ENCODE measurements at regions not wholly inside any gene's neighbourhood (a gene's known extent, or its start where the extent isn't known, plus 50 kb on each side); places are given as distances from the start of the nearest gene placed in this dataset.
"Not testable (repeated sequence)": the region's sequence is repeated elsewhere in the genome, so short reads cannot be mapped to it uniquely, and the experiment has no call there.

GRCh38 chr7:91473619-91474018 lies 209.4 kb downstream of the FZD1 start:
- FAIRE-seq (no peak), DNase-seq (ENCODE audit: insufficient read length, low spot score) (no peak)
- no peak for TF ChIP-seq CTCF (IDR thresholded peaks at IDR 0.05; ENCODE audit: insufficient read depth, missing control alignments)

GRCh38 chr7:91474074-91474473 lies 209.8 kb downstream of the FZD1 start:
- TF ChIP-seq CTCF (IDR thresholded peaks at IDR 0.05; ENCODE audit: insufficient read depth, missing control alignments): no peak
- DNase-seq (ENCODE audit: insufficient read length, low spot score) (no peak), FAIRE-seq (no peak)

GRCh38 chr7:91480470-91480869 lies 216.2 kb downstream of the FZD1 start:
- not testable (repeated sequence) for FAIRE-seq; DNase-seq (ENCODE audit: insufficient read length, low spot score)

- DNase-seq (ENCODE audit: insufficient read length, low spot score) (no peak), FAIRE-seq (no peak)
- no peak for TF ChIP-seq CTCF (IDR thresholded peaks at IDR 0.05; ENCODE audit: insufficient read depth, missing control alignments)
Observed at GRCh38 chr7:91491868-91492267, 227.6 kb downstream of the FZD1 start.

- FAIRE-seq (no peak), DNase-seq (ENCODE audit: insufficient read length, low spot score) (no peak)
- TF ChIP-seq CTCF (IDR thresholded peaks at IDR 0.05; ENCODE audit: insufficient read depth, missing control alignments): no peak
Observed at GRCh38 chr7:91492317-91492716, 228.1 kb downstream of the FZD1 start.

GRCh38 chr7:91492773-91493172 lies 228.5 kb downstream of the FZD1 start:
- TF ChIP-seq CTCF (IDR thresholded peaks at IDR 0.05; ENCODE audit: insufficient read depth, missing control alignments): no peak

GRCh38 chr7:91494450-91494849 lies 230.2 kb downstream of the FZD1 start:
- DNase-seq (ENCODE audit: insufficient read length, low spot score) (no peak), FAIRE-seq (no peak)
- no peak for TF ChIP-seq CTCF (IDR thresholded peaks at IDR 0.05; ENCODE audit: insufficient read depth, missing control alignments)

More at GRCh38 chr7:91492773-91493172, 228.5 kb downstream of the FZD1 start:
- FAIRE-seq (no peak), DNase-seq (ENCODE audit: insufficient read length, low spot score) (no peak)

- no peak for TF ChIP-seq CTCF (IDR thresholded peaks at IDR 0.05; ENCODE audit: insufficient read depth, missing control alignments)
- DNase-seq (ENCODE audit: insufficient read length, low spot score): no peak
Observed at GRCh38 chr7:91496251-91496820, 232.1 kb downstream of the FZD1 start.

GRCh38 chr7:91497277-91497676 lies 233.0 kb downstream of the FZD1 start:
- not testable (repeated sequence) for DNase-seq (ENCODE audit: insufficient read length, low spot score); FAIRE-seq

More at GRCh38 chr7:91496251-91496820, 232.1 kb downstream of the FZD1 start:
- FAIRE-seq: no peak
